HG03457 (cell line): ENCODE measurements at regions not wholly inside any gene's neighbourhood (a gene's known extent, or its start where the extent isn't known, plus 50 kb on each side); places are given as distances from the start of the nearest gene placed in this dataset.
"Not testable (repeated sequence)": the region's sequence is repeated elsewhere in the genome, so short reads cannot be mapped to it uniquely, and the experiment has no call there.

Experiments
- ATAC-seq: cut with Tn5 transposase; IDR thresholded peaks from one replicate; pipeline ENCODE4 v1.9.1; 2021; ENCODE audit warnings: moderate number of reproducible peaks; ENCODE audit not compliant: unreplicated experiment

- no peak for ATAC-seq
Observed at GRCh38 chr1:90826024-90826423, 108.9 kb upstream of the BARHL2 start.

DNA sequence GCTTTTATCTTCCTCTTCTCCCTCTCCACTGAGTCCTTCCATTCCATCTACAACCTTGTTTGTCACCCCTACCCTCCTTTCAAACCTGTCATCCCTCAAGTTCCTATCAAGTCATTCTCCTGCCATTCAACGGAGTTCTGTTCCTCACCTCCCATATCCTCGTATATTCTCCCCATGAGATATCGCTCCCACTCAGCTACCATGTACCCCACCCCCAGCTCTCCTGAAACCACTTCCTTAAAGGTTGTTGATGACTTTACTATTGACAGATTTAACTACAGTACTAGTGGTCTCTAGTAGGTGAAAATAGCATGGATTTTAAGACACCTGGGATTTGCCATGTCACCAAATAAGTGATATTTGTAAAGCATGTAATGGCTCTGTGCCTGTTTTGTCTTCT, 107.4 kb upstream of the BARHL2 start:
- ATAC-seq, result no peak

DNA sequence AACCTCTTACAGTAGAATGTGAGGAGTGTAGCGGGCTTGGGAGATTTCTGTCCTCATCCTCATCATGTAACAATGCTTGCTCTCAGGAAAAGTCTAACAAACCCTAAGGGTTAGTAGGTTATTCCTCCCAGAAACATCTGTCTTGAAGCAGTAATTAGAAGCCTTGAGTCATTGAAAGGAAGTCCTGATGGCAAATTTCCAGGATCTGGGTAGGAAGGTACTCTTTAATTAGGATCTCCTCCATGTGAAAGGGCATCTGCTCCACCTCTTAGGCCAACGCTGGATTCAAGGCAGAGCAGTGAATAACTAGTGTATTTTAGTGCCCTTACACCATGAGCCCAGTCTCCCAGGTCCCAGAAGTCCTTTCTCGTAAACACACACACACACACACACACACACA, 106.6 kb upstream of the BARHL2 start:
- ATAC-seq, result no peak

DNA sequence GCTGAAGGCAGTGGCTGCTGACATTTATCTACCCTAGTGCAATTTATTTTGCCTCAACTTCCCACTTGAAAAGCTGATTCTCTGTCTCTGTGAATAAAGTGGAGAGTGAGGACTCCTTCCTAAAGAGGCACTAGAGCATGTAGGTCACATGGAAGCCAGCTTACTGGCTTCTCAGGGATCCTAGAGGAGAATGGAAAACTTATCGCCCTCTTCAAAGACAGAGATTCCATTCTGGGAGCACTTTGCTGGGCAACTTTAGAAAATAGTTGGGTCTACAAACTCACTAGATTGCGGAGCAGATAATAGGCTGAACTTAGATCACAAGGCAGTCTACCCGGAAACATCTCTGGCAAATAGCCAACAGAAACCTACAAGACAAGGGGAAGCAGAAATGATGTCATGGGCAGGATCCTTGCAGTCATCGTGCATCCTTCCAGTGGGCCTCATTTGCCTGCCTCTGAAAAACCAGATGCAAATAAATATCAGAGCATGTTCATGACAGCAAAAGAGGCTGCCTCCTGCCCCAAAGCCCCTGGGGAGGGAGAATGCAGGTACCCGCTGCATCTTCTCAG, 104.8 kb upstream of the BARHL2 start:
- no peak for ATAC-seq

- no peak for ATAC-seq
Observed at GRCh38 chr1:90821152-90821787, 104.2 kb upstream of the BARHL2 start.

- ATAC-seq, result no peak
Observed at GRCh38 chr1:90820745-90821144, 103.6 kb upstream of the BARHL2 start.

DNA sequence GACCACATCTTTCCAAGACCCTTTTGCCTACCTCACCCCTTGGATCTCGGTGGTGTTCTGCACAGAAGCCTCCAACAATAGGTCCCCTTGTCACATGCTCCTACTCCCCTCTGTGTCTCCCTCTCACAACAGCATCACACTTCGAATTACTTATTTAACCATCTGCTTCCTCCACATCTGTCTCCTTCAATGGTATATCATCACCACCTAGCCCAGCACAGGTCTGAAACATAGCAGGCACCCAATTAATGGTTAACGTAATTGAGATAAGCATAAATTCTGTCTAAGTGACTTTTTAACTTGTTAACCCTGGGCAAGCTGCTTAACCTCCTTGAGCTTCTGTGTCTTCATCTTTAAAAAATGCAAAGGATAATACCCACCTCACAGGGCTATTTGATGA, 100.3 kb upstream of the BARHL2 start:
- no peak for ATAC-seq

DNA sequence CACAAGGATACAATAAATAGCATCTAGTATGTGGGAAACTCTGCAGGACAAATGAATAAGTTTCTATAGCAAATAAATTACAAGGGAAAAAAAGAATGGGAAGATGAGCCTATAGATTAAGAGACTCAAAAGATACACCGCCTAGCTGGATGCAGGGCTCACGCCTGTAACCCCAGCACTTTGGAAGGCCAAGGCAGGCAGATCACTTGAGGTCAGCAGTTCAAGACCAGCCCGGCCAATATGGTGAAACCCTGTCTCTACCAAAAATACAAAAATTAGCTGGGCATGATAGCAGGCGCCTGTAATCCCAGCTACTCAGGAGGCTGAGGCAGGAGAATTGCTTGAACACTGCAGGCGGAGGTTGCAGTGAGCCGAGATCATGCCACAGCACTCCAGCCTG, 95.1 kb upstream of the BARHL2 start:
- ATAC-seq, result not testable (repeated sequence)

GRCh38 chr1:90811444-90811950, 94.4 kb upstream of the BARHL2 start:
- ATAC-seq, result not testable (repeated sequence)

GRCh38 chr1:90810681-90811080, 93.6 kb upstream of the BARHL2 start:
- ATAC-seq, result no peak

GRCh38 chr1:90809996-90810395, 92.9 kb upstream of the BARHL2 start:
- ATAC-seq, result no peak

DNA sequence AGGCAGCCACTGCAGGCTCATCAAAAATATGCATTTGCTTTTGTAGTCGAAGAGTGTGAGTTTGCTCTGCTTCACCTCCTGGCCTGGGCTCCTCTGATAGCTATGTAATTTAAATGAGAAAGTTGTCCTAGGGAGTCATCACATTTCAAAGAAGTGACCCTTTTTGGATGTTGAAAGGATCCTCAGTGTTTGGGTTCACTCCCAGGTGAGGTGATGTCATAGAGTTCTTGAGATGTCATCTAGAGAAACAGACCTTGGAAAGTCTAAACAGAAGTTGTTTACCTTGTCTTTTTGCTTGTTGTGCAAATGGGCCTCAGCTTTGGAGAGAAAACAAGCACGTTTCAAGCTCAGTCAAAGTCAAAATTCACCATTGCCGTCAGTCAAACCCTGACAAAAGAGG, 92.0 kb upstream of the BARHL2 start:
- no peak for ATAC-seq

- ATAC-seq, result no peak
Observed at GRCh38 chr1:90807329-90807728, 90.2 kb upstream of the BARHL2 start.

- no peak for ATAC-seq
Observed at GRCh38 chr1:90802622-90803021, 85.5 kb upstream of the BARHL2 start.

GRCh38 chr1:90800012-90800717, 83.1 kb upstream of the BARHL2 start:
- no peak for ATAC-seq

GRCh38 chr1:90799326-90799725, 82.2 kb upstream of the BARHL2 start:
- ATAC-seq, result no peak

DNA sequence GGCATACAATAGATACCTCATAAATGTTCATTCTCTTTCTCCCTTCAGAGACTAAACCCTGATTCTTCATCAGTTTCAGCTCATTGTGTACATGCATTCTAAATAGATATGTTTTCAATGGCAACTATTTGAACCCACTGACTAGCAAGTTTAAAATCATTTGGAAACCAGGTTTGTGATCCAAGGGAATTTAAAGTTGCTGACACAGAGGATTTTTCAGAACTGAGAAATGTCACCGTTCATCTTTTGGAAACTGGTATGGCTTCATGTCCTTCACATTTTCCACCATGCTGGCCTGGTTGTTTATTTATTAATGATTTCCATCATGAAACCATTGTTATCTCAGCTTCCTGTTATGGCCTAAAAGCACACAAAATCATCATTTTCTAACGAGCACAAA, 81.8 kb upstream of the BARHL2 start:
- no peak for ATAC-seq

DNA sequence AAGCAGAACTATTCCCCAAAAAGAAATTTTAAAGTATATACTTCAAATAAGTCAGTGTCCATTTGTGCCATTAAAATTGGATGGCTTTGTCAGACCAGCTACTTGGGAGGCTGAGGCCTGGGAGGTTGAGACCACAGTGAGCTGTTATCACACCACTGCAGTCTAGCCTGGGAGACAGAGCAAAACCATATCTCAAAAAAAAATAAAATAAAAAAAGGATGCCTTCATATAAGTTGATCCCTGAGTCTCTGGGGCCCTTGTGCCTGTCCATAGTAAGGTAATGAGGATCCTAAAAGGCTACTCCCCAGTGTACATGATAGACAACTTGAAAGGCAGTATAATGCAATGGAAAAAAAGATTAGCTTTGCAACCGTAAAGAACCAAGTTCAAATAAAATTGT, 81.2 kb upstream of the BARHL2 start:
- no peak for ATAC-seq

GRCh38 chr1:90795431-90795830, 78.3 kb upstream of the BARHL2 start:
- no peak for ATAC-seq

DNA sequence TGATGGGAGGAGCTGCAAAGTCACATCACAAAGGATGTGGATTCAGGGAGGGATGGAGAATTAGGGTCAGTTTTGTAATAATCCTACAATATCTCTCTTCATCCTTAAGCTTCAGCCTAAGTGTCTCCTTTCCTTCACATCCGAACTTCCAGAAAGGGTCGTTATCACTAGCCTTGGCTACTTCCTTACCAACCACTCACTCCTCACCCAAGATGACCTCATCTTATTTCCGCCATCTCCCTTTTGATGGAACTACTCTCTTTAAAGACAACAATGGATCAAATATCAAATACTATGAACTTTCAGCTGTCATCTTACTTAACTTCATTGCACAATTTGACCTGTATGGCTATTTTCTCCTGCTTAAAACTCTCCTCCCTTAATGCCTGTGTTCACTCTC, 69.6 kb upstream of the BARHL2 start:
- ATAC-seq, result no peak

GRCh38 chr1:90784186-90784847, 67.2 kb upstream of the BARHL2 start:
- ATAC-seq, result no peak

DNA sequence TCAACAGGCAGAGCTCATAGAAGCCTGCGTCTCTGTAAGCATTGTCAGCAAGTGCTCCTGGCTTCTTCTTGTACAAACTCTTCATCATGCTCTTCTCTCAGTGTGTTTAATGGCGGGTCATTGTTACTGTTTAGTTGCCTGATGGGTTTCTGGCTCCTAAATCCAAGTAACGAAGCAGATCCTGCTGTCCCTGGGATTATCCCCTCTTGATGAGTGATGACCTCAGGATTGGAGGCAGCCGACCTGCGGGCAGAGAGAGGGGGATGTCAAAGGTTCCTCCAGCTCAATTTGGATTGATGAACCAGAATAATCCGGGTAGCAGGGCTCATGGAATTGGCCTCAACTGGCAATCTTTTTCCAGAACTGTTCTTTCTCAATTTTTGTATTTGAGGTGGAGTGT, 66.1 kb upstream of the BARHL2 start:
- no peak for ATAC-seq
